ENCODE measurements at regions not wholly inside any gene's neighbourhood (a gene's known extent, or its start where the extent isn't known, plus 50 kb on each side); places are given as distances from the start of the nearest gene placed in this dataset.

DNA sequence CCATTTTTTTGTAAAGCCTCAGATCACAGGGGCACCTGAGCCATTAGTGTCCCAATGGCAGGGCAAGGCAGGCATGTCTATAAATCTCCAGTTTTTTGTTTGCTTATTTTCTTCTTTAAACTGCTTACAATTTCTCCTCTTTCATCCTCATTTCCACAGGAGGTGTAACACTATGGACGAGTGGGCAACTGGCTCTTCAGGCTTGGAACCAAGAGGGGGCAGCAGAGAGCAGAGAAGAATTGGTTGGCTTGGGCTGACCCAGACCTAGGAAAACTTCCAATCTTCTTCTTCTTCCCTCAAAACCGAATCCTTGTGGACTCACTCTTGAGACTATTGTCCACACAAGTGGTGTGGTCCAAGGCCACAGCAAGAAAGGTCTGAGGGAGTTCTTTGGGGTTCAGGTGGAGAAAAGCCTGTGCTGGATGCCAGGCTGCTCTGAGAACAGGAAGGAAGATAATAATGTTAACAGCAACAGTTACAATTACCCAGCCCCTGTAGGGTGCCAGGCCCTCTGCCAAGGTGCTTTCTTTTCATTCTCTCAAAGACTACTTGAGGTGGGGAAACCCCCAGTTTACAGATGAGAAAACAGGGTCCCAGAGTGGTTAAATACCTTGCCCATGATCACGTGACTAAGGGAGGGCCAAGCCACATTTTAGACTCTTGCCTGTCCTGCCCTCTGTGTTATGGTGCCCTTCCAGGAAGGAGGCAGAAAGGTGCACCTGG, 70.7 kb upstream of the E2F8 start:
- Histone ChIP-seq H3K4me1 (ENCODE audit: insufficient read depth, low read length) (no peaks in the 10 kb centered on the region), H3K9ac (ENCODE audit: low read depth, low read length) (no peak overlapping the region), H3K36me3 (ENCODE audit: insufficient read depth, low read length) (no peaks in the 10 kb centered on the region), H3K27ac (ENCODE audit: low read length) (no peak overlapping the region), H3K4me2 (ENCODE audit: insufficient read depth, low read length) (no peak overlapping the region), H3K4me3 (ENCODE audit: low read depth in 1 of 2, low read length in 2 of 2) (no peak overlapping the region), H2AFZ (ENCODE audit: low read depth, low read length) (no peak overlapping the region), H4K20me1 (ENCODE audit: insufficient read depth, low read length) (0 out of 2 replicates have a peak, but pooled peaks cover 4% of the 10 kb centered on the region), H3K27me3 (ENCODE audit: insufficient read depth, low read length, poor library complexity) (peaks cover 25% of the 10 kb centered on the region), H3K79me2 (ENCODE audit: insufficient read depth, low read length) (no peaks in the 10 kb centered on the region), H3K9me3 (ENCODE audit: insufficient read depth, low read length, severe bottlenecking) (no peaks in the 10 kb centered on the region)
- TF ChIP-seq, protein P1, sequence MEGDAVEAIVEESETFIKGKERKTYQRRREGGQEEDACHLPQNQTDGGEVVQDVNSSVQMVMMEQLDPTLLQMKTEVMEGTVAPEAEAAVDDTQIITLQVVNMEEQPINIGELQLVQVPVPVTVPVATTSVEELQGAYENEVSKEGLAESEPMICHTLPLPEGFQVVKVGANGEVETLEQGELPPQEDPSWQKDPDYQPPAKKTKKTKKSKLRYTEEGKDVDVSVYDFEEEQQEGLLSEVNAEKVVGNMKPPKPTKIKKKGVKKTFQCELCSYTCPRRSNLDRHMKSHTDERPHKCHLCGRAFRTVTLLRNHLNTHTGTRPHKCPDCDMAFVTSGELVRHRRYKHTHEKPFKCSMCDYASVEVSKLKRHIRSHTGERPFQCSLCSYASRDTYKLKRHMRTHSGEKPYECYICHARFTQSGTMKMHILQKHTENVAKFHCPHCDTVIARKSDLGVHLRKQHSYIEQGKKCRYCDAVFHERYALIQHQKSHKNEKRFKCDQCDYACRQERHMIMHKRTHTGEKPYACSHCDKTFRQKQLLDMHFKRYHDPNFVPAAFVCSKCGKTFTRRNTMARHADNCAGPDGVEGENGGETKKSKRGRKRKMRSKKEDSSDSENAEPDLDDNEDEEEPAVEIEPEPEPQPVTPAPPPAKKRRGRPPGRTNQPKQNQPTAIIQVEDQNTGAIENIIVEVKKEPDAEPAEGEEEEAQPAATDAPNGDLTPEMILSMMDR (IDR thresholded peaks at IDR 0.05; ENCODE audit: borderline replicate concordance, extremely low read depth, low read length, poor library complexity, severe bottlenecking), result peak; percentile 87
- TF ChIP-seq EZH2 (IDR thresholded peaks at IDR 0.05; ENCODE audit: borderline replicate concordance, low read depth, low read length, severe bottlenecking), result no peak
- peak; percentile 55 for DNase-seq
- peak; percentile 88 for ATAC-seq (ENCODE audit: insufficient read depth, low read depth)

DNA sequence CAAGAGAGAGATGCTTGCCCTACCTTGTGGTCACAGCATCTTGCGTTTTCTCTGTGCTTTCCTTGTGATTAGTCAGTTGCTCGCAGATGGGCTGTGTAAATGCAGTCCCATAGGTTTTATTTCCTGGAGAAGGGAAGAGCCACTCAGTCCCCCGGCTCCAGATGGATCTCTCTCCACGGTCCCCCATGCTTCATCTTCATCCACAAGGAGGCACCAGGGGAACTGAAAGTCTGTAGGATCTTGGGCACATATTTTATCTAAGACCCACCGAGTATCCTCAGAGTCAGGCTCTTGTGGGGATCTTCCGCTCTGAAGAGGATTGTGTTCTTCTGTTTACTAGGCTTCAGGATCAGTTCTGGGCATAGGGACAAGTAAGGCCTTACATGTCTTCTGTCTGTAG, 66.8 kb upstream of the E2F8 start:
- TF ChIP-seq, protein P1 (IDR thresholded peaks at IDR 0.05; ENCODE audit: borderline replicate concordance, extremely low read depth, low read length, poor library complexity, severe bottlenecking), result no peak
- TF ChIP-seq EZH2 (IDR thresholded peaks at IDR 0.05; ENCODE audit: borderline replicate concordance, low read depth, low read length, severe bottlenecking), result no peak
- DNase-seq, result no peak
- H3K27me3 ChIP-seq (ENCODE audit: insufficient read depth, low read length, poor library complexity), result peaks cover 14% of the 10 kb centered on the region
- H3K4me3 ChIP-seq (ENCODE audit: low read depth in 1 of 2, low read length in 2 of 2), result no peak overlapping the region
- no peaks in the 10 kb centered on the region for H3K9me3 ChIP-seq (ENCODE audit: insufficient read depth, low read length, severe bottlenecking)
- H2AFZ ChIP-seq (ENCODE audit: low read depth, low read length), result no peak overlapping the region
- no peak overlapping the region for H3K4me2 ChIP-seq (ENCODE audit: insufficient read depth, low read length)
- no peak overlapping the region for H3K9ac ChIP-seq (ENCODE audit: low read depth, low read length)
- no peak overlapping the region for H3K27ac ChIP-seq (ENCODE audit: low read length)
- no peaks in the 10 kb centered on the region for H3K4me1 ChIP-seq (ENCODE audit: insufficient read depth, low read length)
- no peak for ATAC-seq (ENCODE audit: insufficient read depth, low read depth)
- 0 out of 2 replicates have a peak, but pooled peaks cover 4% of the 10 kb centered on the region for H4K20me1 ChIP-seq (ENCODE audit: insufficient read depth, low read length)
- H3K36me3 ChIP-seq (ENCODE audit: insufficient read depth, low read length), result no peaks in the 10 kb centered on the region
- no peaks in the 10 kb centered on the region for H3K79me2 ChIP-seq (ENCODE audit: insufficient read depth, low read length)

DNA sequence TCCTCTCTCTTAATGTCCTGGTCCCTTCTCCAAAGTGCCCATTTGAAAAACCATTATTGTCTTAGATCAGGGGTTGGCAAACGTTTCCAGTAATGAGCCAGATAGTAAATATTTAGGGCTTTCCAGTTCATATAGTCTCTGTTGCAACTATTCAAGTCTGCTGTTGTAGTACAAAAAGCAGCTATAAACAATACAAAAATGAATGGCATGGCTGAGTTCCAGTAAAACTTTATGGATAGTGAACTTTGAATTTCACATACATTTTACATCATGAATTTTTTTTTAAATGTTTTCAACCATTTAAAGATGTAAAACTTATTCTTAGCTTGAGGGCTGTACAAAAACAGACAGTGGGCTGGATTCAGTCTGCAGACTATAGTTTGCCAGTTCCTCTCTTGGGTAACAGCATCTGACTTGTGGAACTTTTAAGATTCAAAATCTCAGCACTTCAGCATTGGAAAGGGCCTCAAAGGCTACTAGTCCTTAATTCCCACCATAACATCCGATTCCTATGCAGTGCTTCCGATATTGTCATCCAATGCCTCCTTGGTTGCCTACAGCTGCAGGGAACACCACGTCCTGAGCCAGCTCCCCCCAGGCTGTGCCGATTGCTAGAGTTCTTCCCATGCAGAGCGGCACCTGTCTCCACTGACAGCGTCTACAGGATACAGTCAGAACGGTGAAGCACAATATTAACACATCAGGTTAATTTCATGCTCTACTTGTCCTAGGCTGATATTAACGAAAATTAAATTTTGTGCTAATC, 65.6 kb upstream of the E2F8 start:
- Histone ChIP-seq H3K9me3 (ENCODE audit: insufficient read depth, low read length, severe bottlenecking) (no peaks in the 10 kb centered on the region), H4K20me1 (ENCODE audit: insufficient read depth, low read length) (0 out of 2 replicates have a peak, but pooled peaks cover 4% of the 10 kb centered on the region), H3K4me3 (ENCODE audit: low read depth in 1 of 2, low read length in 2 of 2) (no peak overlapping the region), H3K36me3 (ENCODE audit: insufficient read depth, low read length) (no peaks in the 10 kb centered on the region), H3K9ac (ENCODE audit: low read depth, low read length) (no peak overlapping the region), H3K27ac (ENCODE audit: low read length) (no peak overlapping the region), H3K27me3 (ENCODE audit: insufficient read depth, low read length, poor library complexity) (peaks cover 14% of the 10 kb centered on the region), H2AFZ (ENCODE audit: low read depth, low read length) (no peak overlapping the region), H3K79me2 (ENCODE audit: insufficient read depth, low read length) (no peaks in the 10 kb centered on the region), H3K4me1 (ENCODE audit: insufficient read depth, low read length) (no peaks in the 10 kb centered on the region), H3K4me2 (ENCODE audit: insufficient read depth, low read length) (no peak overlapping the region)
- ATAC-seq (ENCODE audit: insufficient read depth, low read depth), result no peak
- no peak for DNase-seq
- no peak for TF ChIP-seq EZH2 (IDR thresholded peaks at IDR 0.05; ENCODE audit: borderline replicate concordance, low read depth, low read length, severe bottlenecking)
- TF ChIP-seq, protein P1 (IDR thresholded peaks at IDR 0.05; ENCODE audit: borderline replicate concordance, extremely low read depth, low read length, poor library complexity, severe bottlenecking), result no peak
